GM10266 (cell line): ENCODE measurements at regions not wholly inside any gene's neighbourhood (a gene's known extent, or its start where the extent isn't known, plus 50 kb on each side); places are given as distances from the start of the nearest gene placed in this dataset.

Source experiments
- DNase-seq: peaks from one replicate; pipeline ENCODE4 v3.0.0; 2012; ENCODE audit errors: extremely low spot score
- CTCF ChIP-seq: IDR thresholded peaks from 2 replicates; pipeline ENCODE4 v1.5.1; 2012; ENCODE audit warnings: mild to moderate bottlenecking, low read depth; ENCODE audit not compliant: control insufficient read depth, insufficient read depth; ENCODE audit errors: missing control alignments

- DNase-seq = no peak
- TF ChIP-seq CTCF = no peak
Measured at GRCh38 chr2:152971685-152972084, 253.3 kb downstream of the ARL6IP6 start.

- no peak for DNase-seq
- no peak for TF ChIP-seq CTCF
Measured at GRCh38 chr2:152962446-152962845, 244.0 kb downstream of the ARL6IP6 start.

DNA sequence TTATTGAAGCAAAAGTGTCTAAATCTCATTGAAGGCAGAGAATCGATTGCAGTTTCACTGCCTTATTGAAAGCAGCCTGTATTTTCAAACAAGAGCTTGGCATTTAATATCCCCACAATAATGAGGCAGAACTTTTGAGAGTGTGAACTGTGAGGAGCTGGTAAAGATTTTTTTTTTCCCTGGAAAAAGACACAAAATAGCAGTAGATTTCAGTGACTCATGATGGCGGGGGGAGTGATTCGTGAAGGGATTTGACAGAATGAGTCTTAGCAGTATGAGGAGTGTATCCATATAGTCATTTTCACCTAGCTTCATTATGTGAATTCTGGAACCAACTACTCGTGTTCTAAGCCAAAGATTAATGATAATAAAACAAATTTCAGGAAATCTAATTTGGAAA, 242.9 kb downstream of the ARL6IP6 start:
- no peak for DNase-seq
- no peak for TF ChIP-seq CTCF

DNA sequence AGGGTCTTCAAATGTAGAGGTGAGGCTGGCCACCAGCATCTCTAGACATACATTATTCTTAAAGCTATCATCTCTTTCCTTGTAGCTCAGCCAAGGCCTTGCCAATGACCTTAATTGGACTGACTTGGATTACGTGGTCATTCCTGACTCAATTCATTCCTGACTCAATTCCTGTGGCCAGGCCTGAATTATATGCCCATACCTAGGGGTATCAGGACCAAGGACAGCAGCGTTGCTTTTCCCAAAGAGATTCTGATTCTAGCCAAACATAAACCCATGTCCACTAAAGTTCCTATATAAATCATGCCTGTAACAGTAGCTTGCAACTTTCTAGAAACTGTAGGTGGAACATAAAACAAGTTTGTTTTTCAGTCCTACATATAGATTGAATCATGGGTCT, 231.7 kb downstream of the ARL6IP6 start:
- TF ChIP-seq CTCF = no peak
- no peak for DNase-seq

GRCh38 chr2:152944099-152944498, 225.7 kb downstream of the ARL6IP6 start:
- DNase-seq = no peak
- no peak for TF ChIP-seq CTCF

GRCh38 chr2:152942940-152943440, 224.6 kb downstream of the ARL6IP6 start:
- DNase-seq = no peak
- no peak for TF ChIP-seq CTCF

DNA sequence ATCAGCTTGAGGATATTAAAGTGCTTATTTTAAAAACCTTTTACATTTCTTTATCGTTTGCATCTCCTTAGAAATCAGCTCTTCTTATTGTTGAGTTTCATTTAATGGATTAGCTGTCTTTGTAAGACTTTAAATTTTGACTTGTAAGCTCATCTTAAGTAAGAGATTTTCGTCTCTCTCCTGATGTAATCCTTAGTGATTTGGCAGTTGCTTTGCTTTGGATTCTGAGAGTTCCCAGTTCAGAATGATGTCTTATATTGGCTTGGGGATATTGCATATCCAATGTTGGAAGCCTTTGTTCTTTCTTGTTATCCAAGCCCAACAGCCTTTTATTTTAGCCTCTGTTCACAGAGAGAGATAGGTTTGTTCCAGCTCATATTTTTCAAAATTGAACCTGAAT, 212.1 kb downstream of the ARL6IP6 start:
- no peak for DNase-seq
- no peak for TF ChIP-seq CTCF
